ENCODE measurements at regions not wholly inside any gene's neighbourhood (a gene's known extent, or its start where the extent isn't known, plus 50 kb on each side); places are given as distances from the start of the nearest gene placed in this dataset.
A peak's percentile ranks its signal among the peaks of the same experiment; 100 is the strongest.

- TF ChIP-seq EZH2 (optimal IDR thresholded peaks at IDR 0.05; ENCODE audit: low read depth, low read length) = no peak
- TF ChIP-seq EZH2phosphoT487 (IDR thresholded peaks at IDR 0.05; ENCODE audit: low read length) = no peak
- H3K4me2 ChIP-seq (ENCODE audit: low read depth, low read length) = no peak overlapping the region
- no peaks in the 10 kb centered on the region for H3K9me3 ChIP-seq (replicated peaks; ENCODE audit: insufficient read depth, low read length)
- peaks cover 12% of the 10 kb centered on the region for H3K4me1 ChIP-seq (ENCODE audit: low read length)
- no peaks in the 10 kb centered on the region for H3K9me2 ChIP-seq (replicated peaks; ENCODE audit: insufficient read depth, low read length)
- no peak overlapping the region for H3K9ac ChIP-seq (ENCODE audit: low read length)
- no peaks in the 10 kb centered on the region for H3K36me3 ChIP-seq (replicated peaks; ENCODE audit: insufficient read depth, low read length)
- no peak overlapping the region for H2AFZ ChIP-seq (ENCODE audit: low read length)
- no peaks in the 10 kb centered on the region for H3K79me2 ChIP-seq (ENCODE audit: low read length)
- 0 out of 2 replicates have a peak, but pooled peaks cover 4% of the 10 kb centered on the region for H3F3A ChIP-seq (ENCODE audit: insufficient read depth, low read length)
- H3K4me3 ChIP-seq (ENCODE audit: low read length) = no peak overlapping the region
- no peaks in the 10 kb centered on the region for H3K27me3 ChIP-seq (replicated peaks; ENCODE audit: insufficient read depth, low read length)
- no peak for DNase-seq
- H3K27ac ChIP-seq (ENCODE audit: low read length) = no peak overlapping the region
- no peaks in the 10 kb centered on the region for H4K20me1 ChIP-seq (ENCODE audit: insufficient read depth, low read length)
These were observed 649.0 kb upstream of the ANKRD30A start for GRCh38 chr10:36476399-36476798.

- no peaks in the 10 kb centered on the region for H3K9me3 ChIP-seq (replicated peaks; ENCODE audit: insufficient read depth, low read length)
- H3K36me3 ChIP-seq (replicated peaks; ENCODE audit: insufficient read depth, low read length) = no peaks in the 10 kb centered on the region
- no peaks in the 10 kb centered on the region for H3K9me2 ChIP-seq (replicated peaks; ENCODE audit: insufficient read depth, low read length)
- H3K4me1 ChIP-seq (ENCODE audit: low read length) = peaks cover 12% of the 10 kb centered on the region
- H3K27ac ChIP-seq (ENCODE audit: low read length) = no peak overlapping the region
- no peaks in the 10 kb centered on the region for H3K27me3 ChIP-seq (replicated peaks; ENCODE audit: insufficient read depth, low read length)
- H3K4me2 ChIP-seq (ENCODE audit: low read depth, low read length) = no peak overlapping the region
- no peak for TF ChIP-seq CTCF (IDR thresholded peaks at IDR 0.05; ENCODE audit: low read length)
- TF ChIP-seq EZH2 (optimal IDR thresholded peaks at IDR 0.05; ENCODE audit: low read depth, low read length) = no peak
- TF ChIP-seq EZH2phosphoT487 (IDR thresholded peaks at IDR 0.05; ENCODE audit: low read length) = no peak
- no peak overlapping the region for H3K9ac ChIP-seq (ENCODE audit: low read length)
- no peaks in the 10 kb centered on the region for H4K20me1 ChIP-seq (ENCODE audit: insufficient read depth, low read length)
- no peaks in the 10 kb centered on the region for H3K79me2 ChIP-seq (ENCODE audit: low read length)
- H3F3A ChIP-seq (ENCODE audit: insufficient read depth, low read length) = 0 out of 2 replicates have a peak, but pooled peaks cover 4% of the 10 kb centered on the region
- no peak overlapping the region for H2AFZ ChIP-seq (ENCODE audit: low read length)
- no peak for DNase-seq
- H3K4me3 ChIP-seq (ENCODE audit: low read length) = no peak overlapping the region
These were observed 649.7 kb upstream of the ANKRD30A start for GRCh38 chr10:36475746-36476145.

GRCh38 chr10:36474456-36474855 is 650.9 kb upstream of the ANKRD30A start:
- TF ChIP-seq CTCF (IDR thresholded peaks at IDR 0.05; ENCODE audit: low read length) = no peak
- no peak for TF ChIP-seq EZH2 (optimal IDR thresholded peaks at IDR 0.05; ENCODE audit: low read depth, low read length)
- TF ChIP-seq EZH2phosphoT487 (IDR thresholded peaks at IDR 0.05; ENCODE audit: low read length) = no peak

GRCh38 chr10:36473122-36473521 is 652.3 kb upstream of the ANKRD30A start:
- H3K9me2 ChIP-seq (replicated peaks; ENCODE audit: insufficient read depth, low read length) = no peaks in the 10 kb centered on the region
- H3K79me2 ChIP-seq (ENCODE audit: low read length) = no peaks in the 10 kb centered on the region
- TF ChIP-seq CTCF (IDR thresholded peaks at IDR 0.05; ENCODE audit: low read length) = no peak
- TF ChIP-seq EZH2phosphoT487 (IDR thresholded peaks at IDR 0.05; ENCODE audit: low read length) = no peak
- no peak for TF ChIP-seq EZH2 (optimal IDR thresholded peaks at IDR 0.05; ENCODE audit: low read depth, low read length)
- no peaks in the 10 kb centered on the region for H3K27me3 ChIP-seq (replicated peaks; ENCODE audit: insufficient read depth, low read length)
- no peaks in the 10 kb centered on the region for H4K20me1 ChIP-seq (ENCODE audit: insufficient read depth, low read length)
- peak overlapping the region; percentile 62; the same call in 1 of the 2 replicates for H3K4me2 ChIP-seq (ENCODE audit: low read depth, low read length)
- no peaks in the 10 kb centered on the region for H3K36me3 ChIP-seq (replicated peaks; ENCODE audit: insufficient read depth, low read length)
- 0 out of 2 replicates have a peak overlapping the region, but pooled peaks have one; percentile 53 for H2AFZ ChIP-seq (ENCODE audit: low read length)
- no peaks in the 10 kb centered on the region for H3K9me3 ChIP-seq (replicated peaks; ENCODE audit: insufficient read depth, low read length)
- H3F3A ChIP-seq (ENCODE audit: insufficient read depth, low read length) = 0 out of 2 replicates have a peak, but pooled peaks cover 4% of the 10 kb centered on the region
- peak; percentile 65 for DNase-seq
- peak overlapping the region; percentile 67; the same call in 1 of the 2 replicates for H3K27ac ChIP-seq (ENCODE audit: low read length)
- peaks cover 12% of the 10 kb centered on the region for H3K4me1 ChIP-seq (ENCODE audit: low read length)
- peak overlapping the region; percentile 29; the same call in 1 of the 2 replicates for H3K4me3 ChIP-seq (ENCODE audit: low read length)
- no peak overlapping the region for H3K9ac ChIP-seq (ENCODE audit: low read length)

More at GRCh38 chr10:36474456-36474855, 650.9 kb upstream of the ANKRD30A start:
- Histone ChIP-seq H3K27ac (ENCODE audit: low read length) (no peak overlapping the region), H3K4me2 (ENCODE audit: low read depth, low read length) (no peak overlapping the region), H3K4me3 (ENCODE audit: low read length) (no peak overlapping the region), H3K9me3 (replicated peaks; ENCODE audit: insufficient read depth, low read length) (no peaks in the 10 kb centered on the region), H3F3A (ENCODE audit: insufficient read depth, low read length) (0 out of 2 replicates have a peak, but pooled peaks cover 4% of the 10 kb centered on the region), H3K36me3 (replicated peaks; ENCODE audit: insufficient read depth, low read length) (no peaks in the 10 kb centered on the region), H2AFZ (ENCODE audit: low read length) (no peak overlapping the region), H3K79me2 (ENCODE audit: low read length) (no peaks in the 10 kb centered on the region), H3K9ac (ENCODE audit: low read length) (no peak overlapping the region), H3K9me2 (replicated peaks; ENCODE audit: insufficient read depth, low read length) (no peaks in the 10 kb centered on the region), H3K4me1 (ENCODE audit: low read length) (peaks cover 12% of the 10 kb centered on the region), H4K20me1 (ENCODE audit: insufficient read depth, low read length) (no peaks in the 10 kb centered on the region), H3K27me3 (replicated peaks; ENCODE audit: insufficient read depth, low read length) (no peaks in the 10 kb centered on the region)
- DNase-seq = no peak

Data from MM.1S (cell line).